Mesenchymal stem cell (in vitro differentiated cells and primary cell): ENCODE measurements at regions not wholly inside any gene's neighbourhood (a gene's known extent, or its start where the extent isn't known, plus 50 kb on each side); places are given as distances from the start of the nearest gene placed in this dataset.
"Not testable (repeated sequence)": the region's sequence is repeated elsewhere in the genome, so short reads cannot be mapped to it uniquely, and the experiment has no call there.

ENCODE experiments used
- DNase-seq: peaks from one replicate; pipeline ENCODE4 v3.0.0-alpha.2; 2013
- H2AFZ ChIP-seq: one replicate; pipeline ENCODE4 v1.6.1; 2013; ENCODE audit warnings: low read depth, mild to moderate bottlenecking, control low read depth, inconsistent platforms, low read length, moderate library complexity
- H2AK5ac ChIP-seq: 2 replicates; pipeline ENCODE4 v1.6.1; 2013; ENCODE audit warnings: low read length, moderate library complexity, mild to moderate bottlenecking, inconsistent platforms; ENCODE audit not compliant: severe bottlenecking
- H2BK120ac ChIP-seq: one replicate; pipeline ENCODE4 v1.6.1; 2013; ENCODE audit warnings: low read depth, mild to moderate bottlenecking, inconsistent platforms, low read length, moderate library complexity
- H2BK12ac ChIP-seq, 2 experiments: one replicate each; pipeline ENCODE4 v1.6.1; 2013; ENCODE audit warnings: inconsistent platforms in 2 of 2, low read length in 2 of 2, mild to moderate bottlenecking in 2 of 2, moderate library complexity in 2 of 2, control low read depth in 1 of 2
- H2BK15ac ChIP-seq: one replicate; pipeline ENCODE4 v1.6.1; 2013; ENCODE audit warnings: mild to moderate bottlenecking, low read depth, inconsistent platforms; ENCODE audit not compliant: poor library complexity, severe bottlenecking
- H2BK5ac ChIP-seq: 2 replicates; pipeline ENCODE4 v1.6.1; 2013; ENCODE audit warnings: low read depth, mild to moderate bottlenecking, low read length, control low read depth, inconsistent platforms; ENCODE audit not compliant: poor library complexity, severe bottlenecking
- H3K14ac ChIP-seq, 2 experiments: one replicate each; pipeline ENCODE4 v1.6.1; 2013; ENCODE audit warnings: inconsistent platforms in 2 of 2, low read length in 2 of 2, control low read depth in 1 of 2, mild to moderate bottlenecking in 1 of 2, moderate library complexity in 1 of 2
- H3K18ac ChIP-seq, 2 experiments: one replicate each; pipeline ENCODE4 v1.6.1; 2013; ENCODE audit warnings: inconsistent platforms in 2 of 2, low read length in 2 of 2, control low read depth in 1 of 2, low read depth in 1 of 2, mild to moderate bottlenecking in 1 of 2
- H3K23ac ChIP-seq, 2 experiments: one replicate each; pipeline ENCODE4 v1.6.1; 2013; ENCODE audit warnings: inconsistent platforms in 2 of 2, low read length in 2 of 2, mild to moderate bottlenecking in 2 of 2, moderate library complexity in 2 of 2, control low read depth in 1 of 2
- H3K27ac ChIP-seq: 2 replicates; pipeline ENCODE4 v1.5.1; 2013; ENCODE audit warnings: mild to moderate bottlenecking, moderate library complexity, low read length, control low read depth, inconsistent platforms; ENCODE audit not compliant: poor library complexity, severe bottlenecking
- H3K27me3 ChIP-seq, 2 experiments: 2 replicates each; pipeline versions ENCODE4 v1.6.1 to v1.7.0; 2013; ENCODE audit warnings: low read length in 2 of 2, mild to moderate bottlenecking in 2 of 2, moderate library complexity in 2 of 2, control low read depth in 1 of 2, inconsistent platforms in 1 of 2; ENCODE audit not compliant: control insufficient read depth in 1 of 2, insufficient read depth in 1 of 2
- H3K36me3 ChIP-seq, 2 experiments: 2 replicates each; pipeline versions ENCODE4 v1.6.1 to v1.7.0; 2013; ENCODE audit warnings: low read length in 2 of 2, control low read depth in 1 of 2, inconsistent platforms in 1 of 2, low read depth in 1 of 2, mild to moderate bottlenecking in 1 of 2; ENCODE audit not compliant: insufficient read depth in 2 of 2, control insufficient read depth in 1 of 2
- H3K4ac ChIP-seq, 2 experiments: one replicate each; pipeline ENCODE4 v1.6.1; 2013; ENCODE audit warnings: inconsistent platforms in 2 of 2, low read length in 2 of 2, mild to moderate bottlenecking in 2 of 2, moderate library complexity in 2 of 2, control low read depth in 1 of 2, low read depth in 1 of 2
- H3K4me1 ChIP-seq: 2 replicates; pipeline ENCODE4 v1.6.1; 2013; ENCODE audit warnings: low read depth, low read length, control low read depth; ENCODE audit not compliant: control insufficient read depth, insufficient read depth
- H3K4me2 ChIP-seq: 2 replicates; pipeline ENCODE4 v1.6.1; 2013; ENCODE audit warnings: low read length, mild to moderate bottlenecking, inconsistent platforms; ENCODE audit not compliant: poor library complexity, severe bottlenecking
- H3K4me3 ChIP-seq, 2 experiments: 2 replicates each; pipeline versions ENCODE4 v1.5.1 to v1.7.0; 2013; ENCODE audit warnings: low read length in 2 of 2, mild to moderate bottlenecking in 2 of 2, control low read depth in 1 of 2, low read depth in 1 of 2; ENCODE audit not compliant: insufficient read depth in 1 of 2
- H3K79me1 ChIP-seq: replicated peaks from 2 replicates; pipeline ENCODE4 v1.6.1; 2013; ENCODE audit warnings: mild to moderate bottlenecking, control low read depth, low read length, inconsistent platforms; ENCODE audit not compliant: poor library complexity, severe bottlenecking
- H3K9ac ChIP-seq: 2 replicates; pipeline ENCODE4 v1.7.0; 2013; ENCODE audit warnings: mild to moderate bottlenecking, low read length, moderate library complexity
- H3K9me3 ChIP-seq: 2 replicates; pipeline ENCODE4 v1.7.0; 2013; ENCODE audit warnings: mild to moderate bottlenecking, low read length; ENCODE audit not compliant: control insufficient read depth
- H4K8ac ChIP-seq: one replicate; pipeline ENCODE4 v1.6.1; 2013; ENCODE audit warnings: inconsistent platforms, mild to moderate bottlenecking, low read length, moderate library complexity
- H4K91ac ChIP-seq: one replicate; pipeline ENCODE4 v1.6.1; 2013; ENCODE audit warnings: mild to moderate bottlenecking, low read length, inconsistent platforms
- WGBS: methylation state at CpG from one replicate; pipeline ENCODE4 v1.1.7; 2013; ENCODE audit warnings: mixed read lengths; 5-methylcytosine and 5-hydroxymethylcytosine counted together

GRCh38 chr4:159592898-159593556 is 490.1 kb downstream of the RAPGEF2 start:
- Histone ChIP-seq H3K27me3 (no peaks in the 10 kb centered on the region), H3K4me1 (no peaks in the 10 kb centered on the region), H3K36me3 (no peaks in the 10 kb centered on the region), H3K4me2 (no peak overlapping the region), H2AK5ac (no peak overlapping the region), H2AFZ (no peak overlapping the region), H3K79me1 (no peaks in the 10 kb centered on the region), H3K18ac (no peak overlapping the region), H2BK5ac (no peak overlapping the region), H3K4me3 (no peak overlapping the region), H2BK12ac (no peak overlapping the region), H3K9ac (no peak overlapping the region), H2BK120ac (no peak overlapping the region), H3K14ac (no peak overlapping the region), H3K4ac (no peak overlapping the region), H3K9me3 (no peaks in the 10 kb centered on the region), H3K27ac (no peak overlapping the region), H3K23ac (no peak overlapping the region), H4K91ac (no peak overlapping the region), H4K8ac (no peak overlapping the region), H2BK15ac (no peak overlapping the region)
- no peak for DNase-seq
- WGBS, result 75% methylated on average over 2 of the region's 2 CpGs

GRCh38 chr4:159593681-159594080 is 490.8 kb downstream of the RAPGEF2 start:
- Histone ChIP-seq H4K91ac (no peak overlapping the region), H3K4me2 (no peak overlapping the region), H3K4me1 (no peaks in the 10 kb centered on the region), H2BK15ac (no peak overlapping the region), H3K27me3 (no peaks in the 10 kb centered on the region), H4K8ac (no peak overlapping the region), H3K18ac (no peak overlapping the region), H3K14ac (no peak overlapping the region), H2BK12ac (no peak overlapping the region), H3K36me3 (no peaks in the 10 kb centered on the region), H3K4ac (no peak overlapping the region), H3K27ac (no peak overlapping the region), H3K4me3 (no peak overlapping the region), H3K79me1 (no peaks in the 10 kb centered on the region), H3K9me3 (no peaks in the 10 kb centered on the region), H3K23ac (no peak overlapping the region), H2BK5ac (no peak overlapping the region), H3K9ac (no peak overlapping the region), H2AFZ (no peak overlapping the region), H2AK5ac (no peak overlapping the region), H2BK120ac (no peak overlapping the region)
- 62% methylated on average over 2 of the region's 4 CpGs for WGBS
- no peak for DNase-seq

- no peak overlapping the region for H3K18ac ChIP-seq
- no peak overlapping the region for H4K8ac ChIP-seq
- no peak overlapping the region for H2AFZ ChIP-seq
- no peak overlapping the region for H3K9ac ChIP-seq
- no peak overlapping the region for H3K14ac ChIP-seq
- no peaks in the 10 kb centered on the region for H3K27me3 ChIP-seq
- H3K4me2 ChIP-seq, result no peak overlapping the region
- H4K91ac ChIP-seq, result no peak overlapping the region
- H2BK120ac ChIP-seq, result no peak overlapping the region
- H2BK12ac ChIP-seq, result no peak overlapping the region
- no peak overlapping the region for H3K4me3 ChIP-seq
- H3K36me3 ChIP-seq, result no peaks in the 10 kb centered on the region
- H3K4me1 ChIP-seq, result no peaks in the 10 kb centered on the region
- no peaks in the 10 kb centered on the region for H3K9me3 ChIP-seq
- no peak for DNase-seq
- H2BK5ac ChIP-seq, result no peak overlapping the region
- no peak overlapping the region for H3K4ac ChIP-seq
- 78% methylated on average over 2 of the region's 2 CpGs for WGBS
- no peak overlapping the region for H2AK5ac ChIP-seq
- no peaks in the 10 kb centered on the region for H3K79me1 ChIP-seq
- no peak overlapping the region for H2BK15ac ChIP-seq
- no peak overlapping the region for H3K23ac ChIP-seq
- H3K27ac ChIP-seq, result no peak overlapping the region
Measured at GRCh38 chr4:159594576-159594975, 491.7 kb downstream of the RAPGEF2 start.

GRCh38 chr4:159595101-159595500 is 492.2 kb downstream of the RAPGEF2 start:
- not testable (repeated sequence) for H3K4me3 ChIP-seq, H3K4me1 ChIP-seq, H2AFZ ChIP-seq, DNase-seq, H3K4me2 ChIP-seq, H4K8ac ChIP-seq, H3K23ac ChIP-seq, H2BK5ac ChIP-seq, H3K27me3 ChIP-seq, H3K4ac ChIP-seq, H2BK15ac ChIP-seq, H3K79me1 ChIP-seq, H3K27ac ChIP-seq, H4K91ac ChIP-seq, H3K18ac ChIP-seq, H2AK5ac ChIP-seq, H2BK12ac ChIP-seq, H2BK120ac ChIP-seq, H3K9me3 ChIP-seq, H3K36me3 ChIP-seq, H3K9ac ChIP-seq, H3K14ac ChIP-seq
- 59% methylated on average over 4 of the region's 4 CpGs for WGBS
